GM23338 (cell line): ENCODE measurements at regions not wholly inside any gene's neighbourhood (a gene's known extent, or its start where the extent isn't known, plus 50 kb on each side); places are given as distances from the start of the nearest gene placed in this dataset.

Source experiments
- ATAC-seq: fragments of 200-7000 bp; cut with Tn5 transposase; 3 replicates; pipeline ENCODE4 v1.9.1; 2020
- DNase-seq: peaks from one replicate; pipeline ENCODE4 v3.0.0-alpha.2; 2015; ENCODE audit warnings: low spot score
- H2AFZ ChIP-seq: fragments of 200-600 bp; sonication (generic); 2 replicates; pipeline ENCODE4 v1.8.0; 2016; ENCODE audit warnings: antibody characterized with exemption, mild to moderate bottlenecking, moderate library complexity
- H3F3A ChIP-seq: fragments of 200-600 bp; sonication (generic); replicated peaks from 2 replicates; pipeline ENCODE4 v1.8.0; 2017; ENCODE audit warnings: antibody characterized with exemption, mixed run types, low read depth
- H3K27ac ChIP-seq: fragments of 200-600 bp; sonication (generic); 2 replicates; pipeline ENCODE4 v1.6.1; 2016; ENCODE audit warnings: low read depth
- H3K27me3 ChIP-seq: fragments of 200-600 bp; sonication (generic); 2 replicates; pipeline ENCODE4 v1.8.0; 2016; ENCODE audit warnings: mild to moderate bottlenecking, mixed run types, moderate library complexity; ENCODE audit not compliant: insufficient read depth
- H3K36me3 ChIP-seq: fragments of 200-600 bp; sonication (generic); 2 replicates; pipeline ENCODE4 v1.8.0; 2016; ENCODE audit warnings: mild to moderate bottlenecking; ENCODE audit not compliant: insufficient read depth
- H3K4me1 ChIP-seq: fragments of 200-600 bp; sonication (generic); 2 replicates; pipeline ENCODE4 v1.8.0; 2016; ENCODE audit warnings: mild to moderate bottlenecking, moderate library complexity; ENCODE audit not compliant: insufficient read depth
- H3K4me2 ChIP-seq: fragments of 200-600 bp; sonication (generic); 2 replicates; pipeline ENCODE4 v1.7.1; 2017; ENCODE audit warnings: mixed run types
- H3K4me3 ChIP-seq: fragments of 200-600 bp; sonication (generic); 2 replicates; pipeline ENCODE4 v1.6.1; 2016; ENCODE audit warnings: mixed run types
- H3K79me2 ChIP-seq: fragments of 200-600 bp; sonication (generic); replicated peaks from 2 replicates; pipeline ENCODE4 v1.8.0; 2017; ENCODE audit warnings: mild to moderate bottlenecking; ENCODE audit not compliant: insufficient read depth
- H3K9me2 ChIP-seq: fragments of 200-600 bp; sonication (generic); 2 replicates; pipeline ENCODE4 v1.8.0; 2017; ENCODE audit not compliant: insufficient read depth
- H4K20me1 ChIP-seq: fragments of 200-600 bp; sonication (generic); replicated peaks from 2 replicates; pipeline ENCODE4 v1.8.0; 2017; ENCODE audit warnings: mild to moderate bottlenecking; ENCODE audit not compliant: insufficient read depth
- H3K27ac Mint-ChIP-seq: 2 replicates; pipeline ENCODE4 v1.8.0; 2020; ENCODE audit warnings: inconsistent platforms, mild to moderate bottlenecking, moderate library complexity, mixed read lengths
- H3K27me3 Mint-ChIP-seq: 3 replicates; pipeline ENCODE4 v1.8.0; 2022; ENCODE audit warnings: low read depth, mild to moderate bottlenecking, moderate library complexity, mixed read lengths, inconsistent platforms; ENCODE audit not compliant: insufficient read depth, poor library complexity
- H3K36me3 Mint-ChIP-seq: 3 replicates; pipeline ENCODE4 v1.8.0; 2021; ENCODE audit warnings: low read depth, mild to moderate bottlenecking, inconsistent platforms, moderate library complexity, mixed read lengths
- H3K4me1 Mint-ChIP-seq: 3 replicates; pipeline ENCODE4 v1.8.0; 2020; ENCODE audit warnings: mild to moderate bottlenecking, inconsistent platforms, mixed read lengths
- H3K4me3 Mint-ChIP-seq: 3 replicates; pipeline ENCODE4 v1.8.0; 2021; ENCODE audit warnings: moderate library complexity, mild to moderate bottlenecking, inconsistent platforms, mixed read lengths
- H3K9me3 Mint-ChIP-seq: 3 replicates; pipeline ENCODE4 v1.8.0; 2020; ENCODE audit warnings: moderate library complexity, mild to moderate bottlenecking, inconsistent platforms, mixed read lengths
- CREB1 ChIP-seq: fragments of 250-450 bp; sonication (Bioruptor Pico); IDR thresholded peaks from 2 replicates; pipeline ENCODE4 v1.5.0; 2020; ENCODE audit warnings: low read depth, mild to moderate bottlenecking, moderate library complexity
- CTCF ChIP-seq, 2 experiments: fragments of 200-600 bp in 1 of 2; sonication (generic) in 1 of 2; conservative IDR thresholded peaks; 2 replicates each; pipeline versions ENCODE4 v1.5.1 to v1.6.1; 2016 to 2017; ENCODE audit warnings: antibody characterized with exemption in 2 of 2, low read depth in 2 of 2, mild to moderate bottlenecking in 2 of 2, moderate library complexity in 1 of 2
- ETS1 ChIP-seq: IDR thresholded peaks from 2 replicates; pipeline ENCODE4 v1.6.1; 2016; ENCODE audit warnings: antibody characterized with exemption
- EZH2 ChIP-seq: fragments of 200-600 bp; sonication (generic); IDR thresholded peaks from one replicate; pipeline ENCODE4 v1.8.0; 2017; ENCODE audit warnings: antibody characterized with exemption, mild to moderate bottlenecking, low read depth; ENCODE audit not compliant: unreplicated experiment
- EZH2phosphoT487 ChIP-seq: fragments of 200-600 bp; sonication (generic); IDR thresholded peaks from one replicate; pipeline ENCODE4 v1.8.1; 2018; ENCODE audit warnings: antibody characterized with exemption; ENCODE audit not compliant: unreplicated experiment
- JUNB ChIP-seq: IDR thresholded peaks from one replicate; pipeline ENCODE4 v1.6.1; 2016; ENCODE audit warnings: antibody characterized with exemption; ENCODE audit not compliant: unreplicated experiment
- NANOG ChIP-seq: IDR thresholded peaks from 2 replicates; pipeline ENCODE4 v1.6.1; 2016; ENCODE audit warnings: antibody characterized with exemption, borderline replicate concordance
- POLR2AphosphoS5 ChIP-seq: IDR thresholded peaks from 2 replicates; pipeline ENCODE4 v1.6.1; 2016; ENCODE audit warnings: antibody characterized with exemption, low read depth
- REST ChIP-seq: IDR thresholded peaks from one replicate; pipeline ENCODE4 v1.6.1; 2018; ENCODE audit warnings: antibody characterized with exemption; ENCODE audit not compliant: unreplicated experiment
- STAT1 ChIP-seq: IDR thresholded peaks from one replicate; pipeline ENCODE4 v1.6.1; 2016; ENCODE audit warnings: antibody characterized with exemption; ENCODE audit not compliant: unreplicated experiment
- ZNF114 ChIP-seq: fragments of 250-450 bp; sonication (Bioruptor Pico); IDR thresholded peaks from 2 replicates; pipeline ENCODE4 v1.5.0; 2020; ENCODE audit warnings: mild to moderate bottlenecking, moderate library complexity
- ZNF331 ChIP-seq: fragments of 250-450 bp; sonication (Bioruptor Pico); IDR thresholded peaks from 2 replicates; pipeline ENCODE4 v1.5.0; 2020; ENCODE audit warnings: low read depth, mild to moderate bottlenecking, moderate library complexity
- ZNF462 ChIP-seq: fragments of 250-450 bp; sonication (Bioruptor Pico); IDR thresholded peaks from 2 replicates; pipeline ENCODE4 v1.5.0; 2020; ENCODE audit warnings: mild to moderate bottlenecking, moderate library complexity

GRCh38 chr5:158414780-158415179 is 555.8 kb upstream of the CLINT1 start:
- Histone ChIP-seq H3K9me2 (0 out of 2 replicates have a peak, but pooled peaks cover 9% of the 10 kb centered on the region), H3K4me1 (no peaks in the 10 kb centered on the region), H3F3A (no peaks in the 10 kb centered on the region), H2AFZ (no peak overlapping the region), H3K79me2 (no peaks in the 10 kb centered on the region), H4K20me1 (no peaks in the 10 kb centered on the region), H3K4me2 (no peak overlapping the region), H3K27me3 (no peaks in the 10 kb centered on the region), H3K27ac (no peak overlapping the region), H3K36me3 (no peaks in the 10 kb centered on the region), H3K4me3 (no peak overlapping the region)
- no peak for DNase-seq
- no peaks in the 10 kb centered on the region for H3K9me3 Mint-ChIP-seq
- TF ChIP-seq NANOG = no peak
- no peak for TF ChIP-seq CREB1 (CRISPR knock-in tag)
- no peak for TF ChIP-seq EZH2
- TF ChIP-seq REST = no peak
- TF ChIP-seq ZNF462 (CRISPR knock-in tag) = no peak
- no peak for TF ChIP-seq CTCF (conservative IDR thresholded peaks at IDR 0.05; ENCODE audit: low read depth in 2 of 2)
- TF ChIP-seq JUNB = no peak
- no peak for TF ChIP-seq EZH2phosphoT487
- TF ChIP-seq ZNF331 (CRISPR knock-in tag) = no peak
- TF ChIP-seq ZNF114 = no peak
- no peak for TF ChIP-seq STAT1
- TF ChIP-seq ETS1 = no peak
- no peak for TF ChIP-seq POLR2AphosphoS5
- no peaks in the 10 kb centered on the region for H3K27me3 Mint-ChIP-seq
- no peaks in the 10 kb centered on the region for H3K36me3 Mint-ChIP-seq
- no peak overlapping the region for H3K4me3 Mint-ChIP-seq
- H3K27ac Mint-ChIP-seq = no peak overlapping the region
- ATAC-seq = no peak
- H3K4me1 Mint-ChIP-seq = no peaks in the 10 kb centered on the region
